T-cell (primary cell): ENCODE measurements at regions not wholly inside any gene's neighbourhood (a gene's known extent, or its start where the extent isn't known, plus 50 kb on each side); places are given as distances from the start of the nearest gene placed in this dataset.
A peak's percentile ranks its signal among the peaks of the same experiment; 100 is the strongest.

Experiments
- ATAC-seq, 4 experiments: fragments of 200-7000 bp in 3 of 4; fragments of 150-1000 bp in 1 of 4; cut with Tn5 transposase; replicated peaks in 1 of 4; 1 replicate in 3 of 4; 2 replicates in 1 of 4; pipeline ENCODE4 v1.10.0; 2021; ENCODE audit warnings: moderate library complexity in 3 of 4, mild to moderate bottlenecking in 2 of 4, moderate number of reproducible peaks in 1 of 4
- CTCF ChIA-PET, 2 donors: fragments of 300-600 bp; sonication (Branson Sonifier 250); formaldehyde crosslinking; loops; one replicate each; lab custom pipeline; 2022; ENCODE audit warnings: antibody characterized with exemption in 2 of 2; lab: Charles Lee
- POLR2A ChIA-PET, 2 donors: fragments of 300-600 bp; sonication (Branson Sonifier 250); formaldehyde crosslinking; loops; one replicate each; lab custom pipeline; 2022; ENCODE audit warnings: antibody characterized with exemption in 2 of 2; lab: Charles Lee
- DNase-seq, 35 experiments: peaks; one replicate each; pipeline versions ENCODE4 v3.0.0 to v3.0.0-alpha.2; 2013 to 2023
- H3K27ac ChIP-seq: one replicate; pipeline ENCODE4 v1.5.1; 2013; ENCODE audit warnings: low read length
- H3K27me3 ChIP-seq, 2 experiments: replicated peaks in 1 of 2; 1 replicate in 1 of 2; 2 replicates in 1 of 2; pipeline versions ENCODE4 v1.6.1 to v1.7.0; 2013; ENCODE audit warnings: low read length in 1 of 2, mixed read lengths in 1 of 2; ENCODE audit not compliant: control insufficient read depth in 2 of 2, insufficient read depth in 2 of 2; ENCODE audit errors: extremely low read depth in 1 of 2
- H3K36me3 ChIP-seq, 2 donors: 1 replicate in 1 of 2; 2 replicates in 1 of 2; pipeline versions ENCODE4 v1.6.1 to v1.7.0; 2013; ENCODE audit warnings: low read length in 1 of 2; ENCODE audit not compliant: control insufficient read depth in 2 of 2, insufficient read depth in 1 of 2; ENCODE audit errors: extremely low read depth in 1 of 2
- H3K4me1 ChIP-seq, 2 experiments: 1 replicate in 1 of 2; 2 replicates in 1 of 2; pipeline versions ENCODE4 v1.6.1 to v1.7.0; 2013; ENCODE audit warnings: low read length in 2 of 2, mixed read lengths in 1 of 2; ENCODE audit not compliant: insufficient read depth in 2 of 2, control insufficient read depth in 1 of 2; ENCODE audit errors: extremely low read depth in 1 of 2
- H3K4me3 ChIP-seq, 2 donors: 1 replicate in 1 of 2; 2 replicates in 1 of 2; pipeline versions ENCODE4 v1.5.1 to v1.7.0; 2013; ENCODE audit warnings: mild to moderate bottlenecking in 2 of 2, low read length in 1 of 2, moderate library complexity in 1 of 2; ENCODE audit not compliant: control insufficient read depth in 1 of 2; ENCODE audit errors: extremely low read depth in 1 of 2
- H3K9me3 ChIP-seq: 2 replicates; pipeline ENCODE4 v1.7.0; 2013
- H3K27ac Mint-ChIP-seq, 2 donors: one replicate each; pipeline ENCODE4 v1.8.0; 2020 to 2021; ENCODE audit warnings: mild to moderate bottlenecking in 2 of 2, mixed read lengths in 2 of 2
- H3K27me3 Mint-ChIP-seq, 2 donors: one replicate each; pipeline ENCODE4 v1.8.0; 2021 to 2022; ENCODE audit warnings: mixed read lengths in 2 of 2
- H3K36me3 Mint-ChIP-seq: one replicate; pipeline ENCODE4 v1.8.0; 2021; ENCODE audit warnings: mixed read lengths
- H3K4me1 Mint-ChIP-seq, 3 donors: one replicate each; pipeline ENCODE4 v1.8.0; 2020 to 2022; ENCODE audit warnings: mixed read lengths in 3 of 3, mild to moderate bottlenecking in 1 of 3
- H3K4me3 Mint-ChIP-seq, 3 donors: one replicate each; pipeline ENCODE4 v1.8.0; 2020 to 2022; ENCODE audit warnings: mild to moderate bottlenecking in 3 of 3, mixed read lengths in 3 of 3, moderate library complexity in 3 of 3
- H3K9me3 Mint-ChIP-seq, 3 donors: one replicate each; pipeline ENCODE4 v1.8.0; 2020 to 2022; ENCODE audit warnings: mixed read lengths in 3 of 3
- WGBS: methylation state at CpG from one replicate; pipeline ENCODE4 v1.1.5; 2013; ENCODE audit warnings: missing lambda C conversion rate; ENCODE audit not compliant: insufficient coverage; 5-methylcytosine and 5-hydroxymethylcytosine counted together

DNA sequence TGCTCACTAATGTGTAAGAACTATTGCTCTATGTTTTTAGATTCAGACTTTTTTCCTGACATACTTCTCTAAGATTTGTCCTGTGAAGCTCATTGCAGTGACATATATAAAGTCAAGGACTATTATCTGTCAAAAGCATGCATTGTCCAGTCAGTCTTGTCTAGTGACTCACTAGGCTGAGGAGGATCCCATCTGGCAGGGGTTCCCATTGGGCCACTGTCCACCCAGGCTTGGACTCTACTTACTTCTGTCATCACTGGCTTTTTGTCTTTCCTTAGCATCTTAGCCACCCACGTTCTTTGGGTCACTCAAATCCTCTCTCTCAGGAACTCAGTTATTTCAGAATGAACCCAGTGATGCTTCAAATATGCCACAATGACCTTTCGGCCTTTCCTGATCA lies 132.6 kb upstream of the NABP1 start:
- ChIA-PET POLR2A (no interaction called here), CTCF (interaction anchor here (0.6 to 1.1 kb wide), 3 partner anchors 9 to 381 kb away, joined by 3 to 4 read pairs (median 3); no protein-coding TSS in a partner anchor)
- no peaks in the 10 kb centered on the region for H3K36me3 ChIP-seq
- Mint-ChIP-seq H3K27ac (no peak overlapping the region), H3K4me1 (no peaks in the 10 kb centered on the region), H3K9me3 (peaks cover 0 to 5% (median 4%) of the 10 kb centered on the region in 3 donors), H3K36me3 (no peaks in the 10 kb centered on the region), H3K27me3 (peaks cover 2 to 10% of the 10 kb centered on the region in 2 donors), H3K4me3 (no peak overlapping the region)
- peaks cover 0 to 3% of the 10 kb centered on the region in 2 experiments for H3K27me3 ChIP-seq
- no peak overlapping the region for H3K4me3 ChIP-seq
- H3K27ac ChIP-seq: no peak overlapping the region
- ATAC-seq (no peak), DNase-seq (no peak)
- H3K9me3 ChIP-seq: no peaks in the 10 kb centered on the region
- 79% methylated on average over 2 of the region's 2 CpGs for WGBS
- H3K4me1 ChIP-seq: no peaks in the 10 kb centered on the region

GRCh38 chr2:191552066-191552465 lies 125.9 kb upstream of the NABP1 start:
- ATAC-seq: no peak
- POLR2A ChIA-PET: interaction anchor here (0.5 to 0.7 kb wide), 2 partner anchors 63 to 140 kb away, joined by 3 read pairs; no protein-coding TSS in a partner anchor

GRCh38 chr2:191554240-191554639 lies 123.7 kb upstream of the NABP1 start:
- ChIA-PET POLR2A (interaction anchor here (0.6 kb wide), 2 partner anchors 127 to 404 kb away, joined by 3 read pairs; no protein-coding TSS in a partner anchor), CTCF (interaction anchor here (0.6 to 9.0 kb wide), 15 partner anchors 9 to 1698 kb away, joined by 3 to 111 read pairs (median 6); no protein-coding TSS in a partner anchor)
- WGBS: 82% methylated on average over 2 of the region's 3 CpGs
- no peak overlapping the region for H3K4me3 ChIP-seq
- H3K4me3 Mint-ChIP-seq: no peak overlapping the region
- no peaks in the 10 kb centered on the region for H3K36me3 Mint-ChIP-seq
- H3K27me3 Mint-ChIP-seq: peaks cover 14 to 19% of the 10 kb centered on the region in 2 donors
- peaks cover 2 to 5% (median 3%) of the 10 kb centered on the region in 3 donors for H3K4me1 Mint-ChIP-seq
- H3K4me1 ChIP-seq: no peaks in the 10 kb centered on the region
- no peak overlapping the region for H3K27ac Mint-ChIP-seq
- no peaks in the 10 kb centered on the region for H3K36me3 ChIP-seq
- DNase-seq (no peak), ATAC-seq (no peak)
- H3K9me3 Mint-ChIP-seq: no peaks in the 10 kb centered on the region
- peaks cover 0 to 7% of the 10 kb centered on the region in 2 experiments for H3K27me3 ChIP-seq
- no peak overlapping the region for H3K27ac ChIP-seq
- no peaks in the 10 kb centered on the region for H3K9me3 ChIP-seq

More at GRCh38 chr2:191552066-191552465, 125.9 kb upstream of the NABP1 start:
- Histone ChIP-seq H3K27ac (no peak overlapping the region), H3K9me3 (no peaks in the 10 kb centered on the region), H3K27me3 (peaks cover 0 to 7% of the 10 kb centered on the region in 2 experiments), H3K4me3 (no peak overlapping the region), H3K36me3 (no peaks in the 10 kb centered on the region), H3K4me1 (no peaks in the 10 kb centered on the region)
- no peaks in the 10 kb centered on the region for H3K36me3 Mint-ChIP-seq
- H3K9me3 Mint-ChIP-seq: no peaks in the 10 kb centered on the region
- DNase-seq: no peak
- H3K27me3 Mint-ChIP-seq: peaks cover 14 to 21% of the 10 kb centered on the region in 2 donors
- peaks cover 2 to 5% (median 3%) of the 10 kb centered on the region in 3 donors for H3K4me1 Mint-ChIP-seq
- 100% methylated on average over 4 of the region's 6 CpGs for WGBS
- H3K27ac Mint-ChIP-seq: no peak overlapping the region
- no peak overlapping the region for H3K4me3 Mint-ChIP-seq
- CTCF ChIA-PET: interaction anchor here (0.5 to 9.0 kb wide), 6 partner anchors 13 to 683 kb away, joined by 3 to 111 read pairs (median 3); no protein-coding TSS in a partner anchor

DNA sequence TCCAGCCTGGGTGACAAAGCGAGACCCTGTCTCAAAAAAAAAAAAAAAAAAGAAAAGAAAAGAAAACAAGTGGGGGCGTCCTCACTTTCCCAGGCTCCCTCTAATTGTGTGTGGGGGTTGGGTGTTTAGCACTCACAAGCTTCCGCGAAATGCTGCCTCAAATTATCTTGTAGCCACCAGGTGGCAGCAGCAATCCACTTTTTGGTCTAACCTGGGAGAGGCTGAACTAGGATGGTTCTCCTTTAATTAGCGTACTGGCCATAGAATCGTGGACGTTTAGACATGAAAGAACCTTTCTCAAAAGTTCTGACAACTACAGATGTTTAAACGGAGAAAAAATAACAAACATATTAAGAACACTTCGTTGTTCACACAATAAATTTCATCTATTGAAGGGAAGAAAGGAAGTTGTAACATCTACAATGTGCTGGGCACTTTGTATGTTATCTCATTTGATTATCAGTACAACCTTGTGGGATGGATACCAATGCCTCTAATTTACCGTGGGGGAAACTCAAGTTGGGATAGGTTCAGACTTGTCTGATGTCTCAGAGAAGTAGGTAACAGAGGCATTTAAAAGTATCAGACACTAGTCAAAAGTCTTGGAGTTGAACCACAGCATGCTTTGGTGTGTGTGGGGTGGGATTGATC lies 122.7 kb upstream of the NABP1 start:
- H3K27me3 ChIP-seq: peaks cover 0 to 7% of the 10 kb centered on the region in 2 experiments

DNA sequence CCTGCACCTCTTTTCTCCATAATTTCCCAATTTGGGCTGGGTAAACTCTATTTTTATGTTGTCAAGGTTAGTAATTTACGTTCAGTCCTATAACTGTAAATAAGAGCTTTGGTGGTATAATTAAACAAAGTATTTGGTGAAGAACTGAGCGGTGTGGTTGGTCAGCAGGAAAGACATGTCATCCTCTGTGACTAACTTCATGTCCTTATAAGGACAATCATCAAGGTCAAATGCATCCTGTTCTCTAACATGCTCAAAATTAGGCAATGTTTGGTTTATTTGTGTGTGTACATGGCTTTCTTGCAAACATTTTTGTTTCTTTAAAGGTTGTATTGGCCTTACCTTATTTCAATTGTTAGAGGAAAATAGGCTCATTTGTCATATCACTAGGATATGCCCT lies 121.5 kb upstream of the NABP1 start:
- no peaks in the 10 kb centered on the region for H3K36me3 ChIP-seq
- no peak overlapping the region for H3K27ac Mint-ChIP-seq
- no peaks in the 10 kb centered on the region for H3K9me3 ChIP-seq
- H3K4me3 Mint-ChIP-seq: no peak overlapping the region
- H3K4me1 Mint-ChIP-seq: peaks cover 2 to 5% (median 3%) of the 10 kb centered on the region in 3 donors
- WGBS: no CpG with 5 or more reads among the region's 2 CpGs
- DNase-seq (no peak), ATAC-seq (no peak)
- peaks cover 10 to 15% of the 10 kb centered on the region in 2 donors for H3K27me3 Mint-ChIP-seq
- POLR2A ChIA-PET: no interaction called here
- no peaks in the 10 kb centered on the region for H3K4me1 ChIP-seq
- H3K27ac ChIP-seq: no peak overlapping the region
- CTCF ChIA-PET: interaction anchor here (0.5 to 9.0 kb wide), 5 partner anchors 11 to 606 kb away, joined by 3 to 111 read pairs (median 6); no protein-coding TSS in a partner anchor
- H3K27me3 ChIP-seq: peaks cover 0 to 10% of the 10 kb centered on the region in 2 experiments
- no peak overlapping the region for H3K4me3 ChIP-seq
- H3K36me3 Mint-ChIP-seq: no peaks in the 10 kb centered on the region
- no peaks in the 10 kb centered on the region for H3K9me3 Mint-ChIP-seq

More for the DNA sequence above, 122.7 kb upstream of the NABP1 start:
- DNase-seq (peak; percentile 42 to 87 (median 70)), ATAC-seq (peak; percentile 63 to 88 (median 74))
- no peaks in the 10 kb centered on the region for H3K36me3 Mint-ChIP-seq
- ChIA-PET POLR2A (interaction anchor here in 1 of 2 donors (0.6 to 0.7 kb wide), 2 partner anchors 141 to 405 kb away, joined by 3 to 4 read pairs; no protein-coding TSS in a partner anchor), CTCF (interaction anchor here (0.6 to 9.0 kb wide), 22 partner anchors 10 to 1697 kb away, joined by 3 to 111 read pairs (median 5); no protein-coding TSS in a partner anchor)
- no peaks in the 10 kb centered on the region for H3K36me3 ChIP-seq
- no peak overlapping the region for H3K4me3 ChIP-seq
- H3K27ac Mint-ChIP-seq: no peak overlapping the region
- no peaks in the 10 kb centered on the region for H3K9me3 ChIP-seq
- WGBS: 0% methylated on average over 4 of the region's 10 CpGs
- no peak overlapping the region for H3K4me3 Mint-ChIP-seq
- H3K9me3 Mint-ChIP-seq: no peaks in the 10 kb centered on the region
- H3K27me3 Mint-ChIP-seq: peaks cover 13 to 16% of the 10 kb centered on the region in 2 donors
- H3K4me1 Mint-ChIP-seq: peaks cover 2 to 5% (median 3%) of the 10 kb centered on the region in 3 donors
- H3K4me1 ChIP-seq: no peaks in the 10 kb centered on the region
- no peak overlapping the region for H3K27ac ChIP-seq

DNA sequence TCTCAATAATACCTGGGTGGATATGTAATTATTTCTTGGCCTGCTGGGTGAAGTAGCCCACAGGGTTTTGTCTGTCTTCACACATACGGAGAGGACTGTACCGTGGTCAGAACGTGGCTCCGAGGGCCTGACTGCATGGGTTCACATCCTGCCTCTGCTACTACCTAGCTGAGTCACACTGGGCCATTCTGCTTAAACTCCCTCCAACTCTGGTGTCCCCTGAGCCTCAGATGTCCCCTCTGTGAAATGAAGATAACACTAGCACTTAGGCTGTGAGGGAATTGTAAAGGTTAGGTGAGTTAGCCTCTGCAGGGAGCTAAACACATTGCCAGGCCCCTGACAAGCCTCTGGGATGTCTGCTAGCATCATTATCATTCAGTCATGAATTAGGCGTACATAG lies 120.1 kb upstream of the NABP1 start:
- Mint-ChIP-seq H3K27me3 (peaks cover 5 to 20% of the 10 kb centered on the region in 2 donors), H3K4me1 (peaks cover 2 to 5% (median 3%) of the 10 kb centered on the region in 3 donors), H3K9me3 (no peaks in the 10 kb centered on the region), H3K36me3 (no peaks in the 10 kb centered on the region), H3K27ac (no peak overlapping the region), H3K4me3 (no peak overlapping the region)
- H3K4me1 ChIP-seq: no peaks in the 10 kb centered on the region
- H3K4me3 ChIP-seq: no peak overlapping the region
- ATAC-seq (no peak), DNase-seq (no peak)
- H3K9me3 ChIP-seq: no peaks in the 10 kb centered on the region
- no peak overlapping the region for H3K27ac ChIP-seq
- ChIA-PET POLR2A (interaction anchor here in 1 of 2 donors (0.6 kb wide), 1 partner anchor 600 kb away, joined by 3 read pairs; no protein-coding TSS in a partner anchor), CTCF (interaction anchor here (0.6 to 9.0 kb wide), 5 partner anchors 9 to 605 kb away, joined by 3 to 111 read pairs (median 4); no protein-coding TSS in a partner anchor)
- no peaks in the 10 kb centered on the region for H3K36me3 ChIP-seq
- WGBS: no CpG with 5 or more reads among the region's 5 CpGs
- H3K27me3 ChIP-seq: peaks cover 0 to 10% of the 10 kb centered on the region in 2 experiments
